ENCODE measurements at regions not wholly inside any gene's neighbourhood (a gene's known extent, or its start where the extent isn't known, plus 50 kb on each side); places are given as distances from the start of the nearest gene placed in this dataset.

GRCh38 chr1:201591348-201591747, 52.4 kb downstream of the NAV1 start:
- no peaks in the 10 kb centered on the region for H4K20me1 ChIP-seq (ENCODE audit: insufficient read depth, low read length)
- no peak overlapping the region for H3K4me2 ChIP-seq (replicated peaks; ENCODE audit: extremely low read depth, low read length, poor library complexity, severe bottlenecking)
- H3K4me1 Mint-ChIP-seq = peaks cover 41% of the 10 kb centered on the region
- no peak overlapping the region for H3K27ac ChIP-seq (ENCODE audit: low read depth in 1 of 2, low read length in 2 of 2)
- H3K36me3 Mint-ChIP-seq = peaks cover 0 to 4% of the 10 kb centered on the region in 2 donors
- 100% methylated on average over 2 of the region's 2 CpGs for WGBS (ENCODE audit: insufficient coverage)
- H3K4me3 ChIP-seq (replicated peaks in 1 of 3; ENCODE audit: low read depth in 2 of 3, low read length in 3 of 3) = no peak overlapping the region
- H3K9me3 Mint-ChIP-seq = peaks cover 0 to 3% (median 0%) of the 10 kb centered on the region in 7 donors
- H3K36me3 ChIP-seq (replicated peaks in 1 of 2; ENCODE audit: control insufficient read depth in 1 of 2, insufficient read depth in 2 of 2, low read length in 2 of 2) = no peaks in the 10 kb centered on the region
- H3K27me3 ChIP-seq (ENCODE audit: control insufficient read depth in 2 of 2, insufficient read depth in 2 of 2, low read length in 2 of 2) = no peaks in the 10 kb centered on the region
- H3K4me3 Mint-ChIP-seq = no peak overlapping the region
- peaks cover 36 to 40% of the 10 kb centered on the region in 2 donors for H3K4me1 ChIP-seq (ENCODE audit: control insufficient read depth in 1 of 2, insufficient read depth in 2 of 2, low read length in 2 of 2)
- H3K9me3 ChIP-seq (replicated peaks in 1 of 2; ENCODE audit: control insufficient read depth in 1 of 2, insufficient read depth in 1 of 2, low read length in 2 of 2) = no peaks in the 10 kb centered on the region
- H3K9ac ChIP-seq (ENCODE audit: insufficient read depth, low read length, poor library complexity, severe bottlenecking) = no peak overlapping the region
- no peaks in the 10 kb centered on the region for H3K79me2 ChIP-seq (ENCODE audit: insufficient read depth, low read length)
- intact Hi-C loops (cut with micrococcal nuclease) = no loop called here
- H3K27ac Mint-ChIP-seq = no peak overlapping the region
- DNase-seq = no peak
- no peak overlapping the region for H2AFZ ChIP-seq (ENCODE audit: insufficient read depth, low read depth, low read length, poor library complexity, severe bottlenecking)
- TF ChIP-seq CTCF (IDR thresholded peaks at IDR 0.05) = no peak
- peaks cover 0 to 4% (median 2%) of the 10 kb centered on the region in 3 donors for H3K27me3 Mint-ChIP-seq (ENCODE audit: low read depth in 3 of 3)

GRCh38 chr1:201591981-201592380, 53.1 kb downstream of the NAV1 start:
- Mint-ChIP-seq H3K27ac (no peak overlapping the region), H3K27me3 (ENCODE audit: low read depth in 3 of 3) (peaks cover 0 to 2% (median 2%) of the 10 kb centered on the region in 3 donors), H3K4me3 (no peak overlapping the region), H3K9me3 (peaks cover 0 to 3% (median 0%) of the 10 kb centered on the region in 7 donors), H3K36me3 (peaks cover 0 to 4% of the 10 kb centered on the region in 2 donors), H3K4me1 (peaks cover 40% of the 10 kb centered on the region)
- Histone ChIP-seq H3K4me3 (replicated peaks in 1 of 3; ENCODE audit: low read depth in 2 of 3, low read length in 3 of 3) (no peak overlapping the region), H3K4me2 (replicated peaks; ENCODE audit: extremely low read depth, low read length, poor library complexity, severe bottlenecking) (no peak overlapping the region), H3K9ac (ENCODE audit: insufficient read depth, low read length, poor library complexity, severe bottlenecking) (no peak overlapping the region), H4K20me1 (ENCODE audit: insufficient read depth, low read length) (no peaks in the 10 kb centered on the region), H3K79me2 (ENCODE audit: insufficient read depth, low read length) (no peaks in the 10 kb centered on the region), H3K4me1 (ENCODE audit: control insufficient read depth in 1 of 2, insufficient read depth in 2 of 2, low read length in 2 of 2) (peaks cover 34 to 39% of the 10 kb centered on the region in 2 donors), H3K27ac (ENCODE audit: low read depth in 1 of 2, low read length in 2 of 2) (no peak overlapping the region), H3K27me3 (ENCODE audit: control insufficient read depth in 2 of 2, insufficient read depth in 2 of 2, low read length in 2 of 2) (no peaks in the 10 kb centered on the region), H3K36me3 (replicated peaks in 1 of 2; ENCODE audit: control insufficient read depth in 1 of 2, insufficient read depth in 2 of 2, low read length in 2 of 2) (no peaks in the 10 kb centered on the region), H2AFZ (ENCODE audit: insufficient read depth, low read depth, low read length, poor library complexity, severe bottlenecking) (no peak overlapping the region), H3K9me3 (replicated peaks in 1 of 2; ENCODE audit: control insufficient read depth in 1 of 2, insufficient read depth in 1 of 2, low read length in 2 of 2) (no peaks in the 10 kb centered on the region)
- TF ChIP-seq CTCF (IDR thresholded peaks at IDR 0.05) = no peak
- intact Hi-C loops (cut with micrococcal nuclease) = no loop called here
- 100% methylated on average over 2 of the region's 3 CpGs for WGBS (ENCODE audit: insufficient coverage)
- no peak for DNase-seq

Measured in CD14-positive monocyte (primary cell).